Sigmoid colon (tissue), 6 donors: ENCODE measurements at regions not wholly inside any gene's neighbourhood (a gene's known extent, or its start where the extent isn't known, plus 50 kb on each side); places are given as distances from the start of the nearest gene placed in this dataset.

Source experiments
- DNase-seq: peaks from one replicate; pipeline ENCODE4 v3.0.0-alpha.2; 2019
- H3K27ac ChIP-seq, 4 donors: fragments of 200-600 bp; sonication (generic); one replicate each; pipeline ENCODE4 v1.5.1; 2016 to 2019; ENCODE audit warnings: mild to moderate bottlenecking in 1 of 4
- H3K27me3 ChIP-seq, 3 donors: fragments of 200-600 bp; sonication (generic); one replicate each; pipeline ENCODE4 v1.5.1; 2019; ENCODE audit warnings: mild to moderate bottlenecking in 1 of 3
- H3K36me3 ChIP-seq, 4 donors: fragments of 200-600 bp; sonication (generic); one replicate each; pipeline ENCODE4 v1.5.1; 2016 to 2019
- H3K4me1 ChIP-seq, 4 donors: fragments of 200-600 bp; sonication (generic); one replicate each; pipeline ENCODE4 v1.5.1; 2017 to 2019
- H3K4me3 ChIP-seq, 4 donors: fragments of 200-600 bp; sonication (generic); one replicate each; pipeline ENCODE4 v1.5.1; 2017 to 2019; ENCODE audit warnings: mild to moderate bottlenecking in 2 of 4, moderate library complexity in 1 of 4
- H3K9me3 ChIP-seq, 4 donors: fragments of 200-600 bp in 3 of 4; sonication (generic) in 3 of 4; one replicate each; pipeline versions ENCODE4 v1.5.1 to v1.6.1; 2013 to 2019
- CTCF ChIP-seq, 4 experiments: fragments of 450-650 bp in 3 of 4; fragments of 200-600 bp in 1 of 4; IDR thresholded peaks; one replicate each; pipeline ENCODE4 v1.5.1; 2016 to 2019; ENCODE audit warnings: antibody characterized with exemption in 4 of 4, mild to moderate bottlenecking in 3 of 4, moderate library complexity in 2 of 4
- EP300 ChIP-seq, 4 donors: sonication (generic); formaldehyde crosslinking; IDR thresholded peaks; one replicate each; pipeline ENCODE4 v1.6.1; 2017; ENCODE audit warnings: antibody characterized with exemption in 4 of 4
- POLR2A ChIP-seq, 2 donors: fragments of 450-650 bp; IDR thresholded peaks; one replicate each; pipeline ENCODE4 v1.6.1; 2016; ENCODE audit warnings: antibody characterized with exemption in 2 of 2, mild to moderate bottlenecking in 2 of 2, moderate library complexity in 2 of 2
- POLR2AphosphoS5 ChIP-seq, 4 donors: sonication (generic); formaldehyde crosslinking; IDR thresholded peaks; one replicate each; pipeline ENCODE4 v1.6.1; 2017; ENCODE audit warnings: antibody characterized with exemption in 4 of 4
- WGBS, 2 donors: extraction: QIAGEN DNeasy Blood & Tissue Kit; methylation state at CpG; one replicate each; pipeline ENCODE4 v1.1.7; 2013; 5-methylcytosine and 5-hydroxymethylcytosine counted together
- intact Hi-C: fragments of 100-400 bp; cut with DNase I; formaldehyde crosslinking; loops from one replicate; pipeline ENCODE4 v1.15.1; 2023
- donor health status: healthy with polysubstance abuse.
- donor health status: healthy.

DNA sequence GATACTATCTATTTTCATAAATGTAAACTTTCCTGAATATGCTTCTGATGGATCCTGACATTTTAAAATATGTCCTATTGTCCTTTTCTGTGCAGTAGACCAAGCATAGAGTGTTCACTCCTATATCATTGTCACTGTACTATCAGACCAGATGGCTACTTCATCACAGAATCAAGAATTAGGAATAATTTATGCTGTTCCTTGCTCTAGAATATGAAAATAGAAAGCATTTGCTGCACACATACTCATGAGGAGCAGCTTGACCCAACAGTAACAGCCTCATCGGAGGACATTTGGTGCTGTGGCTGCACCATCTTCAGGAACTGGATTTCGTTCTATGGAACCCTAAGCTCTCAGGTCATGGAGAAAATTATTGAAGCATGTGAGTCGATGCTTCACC, 468.9 kb upstream of the HNRNPA3 start:
- H3K4me1 ChIP-seq = peaks cover 0 to 29% (median 17%) of the 10 kb centered on the region in 4 donors
- H3K27me3 ChIP-seq = no peaks in the 10 kb centered on the region
- intact Hi-C loops = no loop called here
- TF ChIP-seq CTCF (IDR thresholded peaks at IDR 0.05) (no peak), POLR2A (IDR thresholded peaks at IDR 0.05) (no peak), POLR2AphosphoS5 (IDR thresholded peaks at IDR 0.05) (no peak), EP300 (IDR thresholded peaks at IDR 0.05) (no peak)
- 45 to 77% methylated on average over 3 of the region's 3 CpGs for WGBS, 2 donors
- H3K4me3 ChIP-seq = no peak overlapping the region
- DNase-seq = no peak
- no peaks in the 10 kb centered on the region for H3K9me3 ChIP-seq
- H3K27ac ChIP-seq = no peak overlapping the region
- H3K36me3 ChIP-seq = no peaks in the 10 kb centered on the region

DNA sequence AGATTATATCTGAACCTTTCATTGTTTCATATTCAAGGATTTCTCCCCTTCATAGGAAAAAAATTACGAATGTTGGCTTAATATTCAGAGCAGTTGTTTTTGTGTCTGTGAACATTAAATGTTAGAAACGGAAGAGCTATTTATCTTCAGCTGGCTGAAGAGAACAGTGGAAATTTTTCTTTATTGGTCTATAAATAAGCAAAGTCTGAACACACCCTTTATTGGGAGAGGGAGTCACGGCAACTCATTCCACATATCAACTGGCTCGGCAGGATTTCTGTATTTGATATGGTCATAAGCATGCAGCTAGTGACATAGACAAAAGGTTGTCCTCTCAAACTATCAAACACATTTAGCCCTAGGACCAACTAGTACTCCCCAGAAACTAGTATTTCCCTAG, 468.4 kb upstream of the HNRNPA3 start:
- WGBS, 2 donors = 14 to 48% methylated on average over 4 of the region's 4 CpGs
- H3K4me1 ChIP-seq = peaks cover 0 to 32% (median 22%) of the 10 kb centered on the region in 4 donors
- intact Hi-C loops = no loop called here
- DNase-seq = no peak
- H3K27ac ChIP-seq = no peak overlapping the region
- TF ChIP-seq EP300 (IDR thresholded peaks at IDR 0.05) (no peak), CTCF (IDR thresholded peaks at IDR 0.05) (no peak), POLR2A (IDR thresholded peaks at IDR 0.05) (no peak), POLR2AphosphoS5 (IDR thresholded peaks at IDR 0.05) (no peak)
- no peaks in the 10 kb centered on the region for H3K36me3 ChIP-seq
- H3K4me3 ChIP-seq = no peak overlapping the region
- H3K9me3 ChIP-seq = no peaks in the 10 kb centered on the region
- H3K27me3 ChIP-seq = no peaks in the 10 kb centered on the region

DNA sequence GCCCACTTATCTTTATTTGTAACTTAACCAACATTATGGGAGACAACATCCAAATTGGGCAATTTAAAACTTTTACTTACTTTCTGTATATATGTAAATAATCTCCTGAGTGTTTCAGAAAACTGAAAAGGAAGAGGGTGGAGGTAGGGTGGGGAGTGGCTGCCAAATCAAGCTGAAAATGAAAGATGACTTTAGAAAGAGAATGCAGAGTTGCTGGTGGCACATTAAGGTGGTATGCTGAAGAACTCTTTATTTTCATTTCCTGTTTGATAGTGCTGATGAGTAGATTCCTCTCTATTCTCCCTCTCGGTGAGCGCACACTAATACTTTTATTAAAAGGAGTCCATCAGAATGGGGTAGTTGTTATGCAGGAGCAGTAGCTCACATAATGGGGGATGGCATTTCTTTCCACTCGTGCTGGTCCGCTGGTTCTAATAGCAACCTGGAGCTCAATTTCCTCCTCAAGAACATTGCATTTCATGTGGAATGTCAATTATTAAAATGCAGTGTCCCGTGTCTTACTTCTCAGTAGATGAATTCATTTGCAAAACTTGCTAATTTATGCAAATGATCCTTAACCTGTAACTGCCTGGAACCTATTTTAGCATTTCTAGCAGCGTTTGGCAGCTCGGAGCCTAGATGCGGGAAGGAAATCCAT, 466.9 kb upstream of the HNRNPA3 start:
- no peaks in the 10 kb centered on the region for H3K36me3 ChIP-seq
- H3K4me3 ChIP-seq = no peak overlapping the region
- no peaks in the 10 kb centered on the region for H3K27me3 ChIP-seq
- no peak overlapping the region for H3K27ac ChIP-seq
- no peaks in the 10 kb centered on the region for H3K9me3 ChIP-seq
- intact Hi-C loops = no loop called here
- TF ChIP-seq POLR2AphosphoS5 (IDR thresholded peaks at IDR 0.05) (no peak), EP300 (IDR thresholded peaks at IDR 0.05) (no peak), POLR2A (IDR thresholded peaks at IDR 0.05) (no peak), CTCF (IDR thresholded peaks at IDR 0.05) (no peak)
- no peak for DNase-seq
- WGBS, 2 donors = 92 to 93% methylated on average over 8 of the region's 8 CpGs
- H3K4me1 ChIP-seq = peaks cover 0 to 32% (median 22%) of the 10 kb centered on the region in 4 donors

DNA sequence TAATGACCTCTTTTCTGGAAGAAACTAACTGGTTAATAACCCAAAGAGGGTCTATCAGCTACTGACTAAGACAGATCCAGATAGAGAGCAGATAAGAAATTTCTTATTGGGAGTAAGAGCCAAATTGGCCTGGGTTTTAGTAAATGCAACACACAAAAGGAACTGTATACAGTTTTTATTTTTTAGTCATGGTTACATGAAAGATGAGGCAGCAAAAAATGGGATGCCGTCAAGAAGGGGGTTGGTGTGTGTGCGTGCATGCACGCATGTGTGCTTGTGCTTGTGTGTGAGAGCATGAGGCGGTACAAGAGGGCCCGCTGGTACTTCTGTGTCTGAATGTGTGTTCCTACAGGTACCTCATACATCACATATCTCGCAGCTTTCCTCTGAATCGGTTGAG, 466.2 kb upstream of the HNRNPA3 start:
- intact Hi-C loops = no loop called here
- Histone ChIP-seq H3K36me3 (no peaks in the 10 kb centered on the region), H3K27me3 (no peaks in the 10 kb centered on the region), H3K9me3 (no peaks in the 10 kb centered on the region), H3K27ac (no peak overlapping the region), H3K4me3 (no peak overlapping the region), H3K4me1 (peaks cover 0 to 32% (median 22%) of the 10 kb centered on the region in 4 donors)
- no peak for DNase-seq
- 94 to 96% methylated on average over 7 of the region's 7 CpGs for WGBS, 2 donors
- TF ChIP-seq CTCF (IDR thresholded peaks at IDR 0.05) (no peak), POLR2AphosphoS5 (IDR thresholded peaks at IDR 0.05) (no peak), POLR2A (IDR thresholded peaks at IDR 0.05) (no peak), EP300 (IDR thresholded peaks at IDR 0.05) (no peak)

- Histone ChIP-seq H3K27ac (no peak overlapping the region), H3K36me3 (no peaks in the 10 kb centered on the region), H3K4me1 (peaks cover 0 to 32% (median 22%) of the 10 kb centered on the region in 4 donors), H3K27me3 (no peaks in the 10 kb centered on the region), H3K9me3 (no peaks in the 10 kb centered on the region), H3K4me3 (no peak overlapping the region)
- no peak for TF ChIP-seq POLR2AphosphoS5 (IDR thresholded peaks at IDR 0.05)
- TF ChIP-seq POLR2A (IDR thresholded peaks at IDR 0.05) = no peak
- TF ChIP-seq CTCF (IDR thresholded peaks at IDR 0.05) = no peak
- no peak for TF ChIP-seq EP300 (IDR thresholded peaks at IDR 0.05)
- no peak for DNase-seq
- WGBS, 2 donors = 78 to 91% methylated on average over 4 of the region's 4 CpGs
- intact Hi-C loops = no loop called here
Observed at GRCh38 chr2:176747506-176747905, 465.1 kb upstream of the HNRNPA3 start.
